ENCODE measurements at regions not wholly inside any gene's neighbourhood (a gene's known extent, or its start where the extent isn't known, plus 50 kb on each side); places are given as distances from the start of the nearest gene placed in this dataset.
"Not testable (repeated sequence)": the region's sequence is repeated elsewhere in the genome, so short reads cannot be mapped to it uniquely, and the experiment has no call there.

- no peak for DNase-seq (ENCODE audit: low read depth)
Observed at GRCh38 chr16:87132361-87133014, 184.7 kb downstream of the C16orf95 start.

GRCh38 chr16:87133112-87133850 lies 183.9 kb downstream of the C16orf95 start:
- no peak for DNase-seq (ENCODE audit: low read depth)

GRCh38 chr16:87133966-87134627 lies 183.1 kb downstream of the C16orf95 start:
- no peak for DNase-seq (ENCODE audit: low read depth)

- DNase-seq (ENCODE audit: low read depth), result no peak
Observed at GRCh38 chr16:87134628-87134995, 182.6 kb downstream of the C16orf95 start.

GRCh38 chr16:87135246-87136030 lies 181.8 kb downstream of the C16orf95 start:
- DNase-seq (ENCODE audit: low read depth), result no peak

GRCh38 chr16:87138316-87138715 lies 178.9 kb downstream of the C16orf95 start:
- no peak for DNase-seq (ENCODE audit: low read depth)

- DNase-seq (ENCODE audit: low read depth), result no peak
Observed at GRCh38 chr16:87138738-87139267, 178.4 kb downstream of the C16orf95 start.

- DNase-seq (ENCODE audit: low read depth), result no peak
Observed at GRCh38 chr16:87140211-87141200, 176.7 kb downstream of the C16orf95 start.

GRCh38 chr16:87141402-87141801 lies 175.8 kb downstream of the C16orf95 start:
- DNase-seq (ENCODE audit: low read depth), result no peak

GRCh38 chr16:87143661-87144121 lies 173.5 kb downstream of the C16orf95 start:
- DNase-seq (ENCODE audit: low read depth), result no peak

- DNase-seq (ENCODE audit: low read depth), result no peak
Observed at GRCh38 chr16:87144232-87144631, 173.0 kb downstream of the C16orf95 start.

GRCh38 chr16:87145181-87146176 lies 171.7 kb downstream of the C16orf95 start:
- DNase-seq (ENCODE audit: low read depth), result no peak

GRCh38 chr16:87146676-87147075 lies 170.5 kb downstream of the C16orf95 start:
- DNase-seq (ENCODE audit: low read depth), result no peak

- DNase-seq (ENCODE audit: low read depth), result no peak
Observed at GRCh38 chr16:87149051-87149450, 168.1 kb downstream of the C16orf95 start.

- DNase-seq (ENCODE audit: low read depth), result no peak
Observed at GRCh38 chr16:87150262-87150661, 166.9 kb downstream of the C16orf95 start.

- no peak for DNase-seq (ENCODE audit: low read depth)
Observed at GRCh38 chr16:87150681-87151280, 166.4 kb downstream of the C16orf95 start.

GRCh38 chr16:87152221-87152755 lies 164.9 kb downstream of the C16orf95 start:
- no peak for DNase-seq (ENCODE audit: low read depth)

- no peak for DNase-seq (ENCODE audit: low read depth)
Observed at GRCh38 chr16:87153326-87153725, 163.9 kb downstream of the C16orf95 start.

GRCh38 chr16:87155315-87155714 lies 161.9 kb downstream of the C16orf95 start:
- DNase-seq (ENCODE audit: low read depth), result not testable (repeated sequence)
